HFFc6 (cell line): ENCODE measurements at regions not wholly inside any gene's neighbourhood (a gene's known extent, or its start where the extent isn't known, plus 50 kb on each side); places are given as distances from the start of the nearest gene placed in this dataset.
A peak's percentile ranks its signal among the peaks of the same experiment; 100 is the strongest.

Experiments used
- DNase-seq: peaks from one replicate; pipeline ENCODE4 v3.0.0-alpha.2; 2018
- H3K27ac Mint-ChIP-seq: 2 replicates; pipeline ENCODE4 v1.8.0; 2020; ENCODE audit warnings: mild to moderate bottlenecking, mixed read lengths
- H3K27me3 Mint-ChIP-seq: 2 replicates; pipeline ENCODE4 v1.8.0; 2021; ENCODE audit warnings: mild to moderate bottlenecking, moderate library complexity, mixed read lengths; ENCODE audit not compliant: insufficient read depth
- H3K36me3 Mint-ChIP-seq: 2 replicates; pipeline ENCODE4 v1.8.0; 2021; ENCODE audit warnings: low read depth, mixed read lengths
- H3K4me1 Mint-ChIP-seq: 2 replicates; pipeline ENCODE4 v1.8.0; 2020; ENCODE audit warnings: low read depth, mixed read lengths
- H3K4me3 Mint-ChIP-seq: 2 replicates; pipeline ENCODE4 v1.8.0; 2020; ENCODE audit warnings: mild to moderate bottlenecking, moderate library complexity, mixed read lengths
- H3K9me3 Mint-ChIP-seq: 2 replicates; pipeline ENCODE4 v1.8.0; 2020; ENCODE audit warnings: mild to moderate bottlenecking, mixed read lengths
- TF ChIP-seq, protein P1 (sequence below): fragments of 200-600 bp; sonication (generic); IDR thresholded peaks from 2 replicates; pipeline ENCODE4 v1.5.0; 2021; ENCODE audit warnings: antibody characterized with exemption, mild to moderate bottlenecking

DNA sequence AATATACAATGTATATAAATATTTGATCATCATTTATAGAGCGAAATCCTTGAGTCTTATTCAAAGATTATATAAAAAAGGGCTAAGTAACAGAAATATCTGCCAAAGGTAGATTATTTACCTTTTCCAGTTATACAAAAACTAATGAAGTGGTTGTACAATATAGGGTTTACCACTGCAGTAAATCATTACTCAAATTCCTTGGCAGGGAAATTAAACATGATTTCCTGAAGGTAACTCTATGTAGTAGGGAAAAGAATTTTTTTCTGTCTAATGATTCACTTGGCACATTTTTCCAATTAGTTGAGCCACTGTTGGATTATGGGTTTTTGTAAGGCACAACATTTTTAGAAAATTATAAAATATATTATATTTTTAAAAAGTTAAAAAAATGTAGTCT is 129.6 kb downstream of the NR2F2 start:
- Mint-ChIP-seq H3K9me3 (no peaks in the 10 kb centered on the region), H3K27ac (no peak overlapping the region), H3K27me3 (peaks cover 10% of the 10 kb centered on the region; the same call in 1 of the 2 replicates), H3K4me1 (peaks cover 10% of the 10 kb centered on the region), H3K4me3 (no peak overlapping the region), H3K36me3 (no peaks in the 10 kb centered on the region)
- TF ChIP-seq, protein P1, sequence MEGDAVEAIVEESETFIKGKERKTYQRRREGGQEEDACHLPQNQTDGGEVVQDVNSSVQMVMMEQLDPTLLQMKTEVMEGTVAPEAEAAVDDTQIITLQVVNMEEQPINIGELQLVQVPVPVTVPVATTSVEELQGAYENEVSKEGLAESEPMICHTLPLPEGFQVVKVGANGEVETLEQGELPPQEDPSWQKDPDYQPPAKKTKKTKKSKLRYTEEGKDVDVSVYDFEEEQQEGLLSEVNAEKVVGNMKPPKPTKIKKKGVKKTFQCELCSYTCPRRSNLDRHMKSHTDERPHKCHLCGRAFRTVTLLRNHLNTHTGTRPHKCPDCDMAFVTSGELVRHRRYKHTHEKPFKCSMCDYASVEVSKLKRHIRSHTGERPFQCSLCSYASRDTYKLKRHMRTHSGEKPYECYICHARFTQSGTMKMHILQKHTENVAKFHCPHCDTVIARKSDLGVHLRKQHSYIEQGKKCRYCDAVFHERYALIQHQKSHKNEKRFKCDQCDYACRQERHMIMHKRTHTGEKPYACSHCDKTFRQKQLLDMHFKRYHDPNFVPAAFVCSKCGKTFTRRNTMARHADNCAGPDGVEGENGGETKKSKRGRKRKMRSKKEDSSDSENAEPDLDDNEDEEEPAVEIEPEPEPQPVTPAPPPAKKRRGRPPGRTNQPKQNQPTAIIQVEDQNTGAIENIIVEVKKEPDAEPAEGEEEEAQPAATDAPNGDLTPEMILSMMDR, result no peak
- no peak for DNase-seq

DNA sequence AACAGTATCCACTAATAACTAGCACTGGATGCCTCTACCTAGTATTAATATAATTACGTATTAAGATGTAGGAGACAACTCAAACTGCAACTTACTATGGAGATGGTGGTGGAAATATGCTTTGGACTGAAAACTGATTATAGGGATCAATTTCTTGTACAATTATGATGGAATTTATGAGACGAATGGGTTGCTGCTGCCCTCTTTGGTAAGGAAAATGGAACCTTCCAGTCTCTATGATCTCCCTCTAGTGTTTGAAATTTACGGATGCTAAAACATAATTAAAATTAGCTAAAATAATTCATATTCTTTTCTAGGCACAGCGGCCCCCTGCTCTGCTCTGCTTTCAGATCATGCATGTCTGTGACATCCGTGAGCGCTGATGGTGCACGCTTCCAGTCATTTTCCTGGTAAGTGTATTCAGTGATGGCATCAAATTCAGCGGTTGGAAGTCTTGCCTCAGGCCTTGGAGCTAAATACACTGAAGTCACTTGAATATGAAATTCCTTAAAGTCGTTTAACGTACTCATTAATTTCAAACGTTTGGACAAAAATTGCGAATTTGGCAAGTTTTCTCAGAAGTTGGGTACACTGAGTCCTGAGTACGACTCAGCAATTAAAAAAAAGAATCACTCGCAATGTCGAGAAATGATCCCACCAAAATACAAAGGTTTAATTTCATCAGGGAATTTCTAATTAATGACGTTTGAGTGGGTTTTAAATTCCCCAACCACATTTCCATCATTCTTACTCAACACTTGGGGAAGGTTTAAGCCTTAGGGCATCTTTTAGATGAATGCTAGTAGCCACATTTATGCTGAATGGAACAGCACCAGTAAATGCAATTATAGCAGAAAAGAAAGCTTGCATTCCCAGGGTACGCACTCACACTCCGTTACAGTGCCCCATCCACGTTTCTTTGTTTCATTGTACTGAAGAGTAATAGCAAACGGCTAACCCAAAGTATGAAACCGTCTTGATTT is 132.6 kb downstream of the NR2F2 start:
- peaks cover 3% of the 10 kb centered on the region for H3K4me1 Mint-ChIP-seq
- H3K9me3 Mint-ChIP-seq, result no peaks in the 10 kb centered on the region
- TF ChIP-seq, protein P1, result peak; percentile 68
- H3K36me3 Mint-ChIP-seq, result no peaks in the 10 kb centered on the region
- DNase-seq, result peak; percentile 1
- H3K4me3 Mint-ChIP-seq, result no peak overlapping the region
- no peak overlapping the region for H3K27ac Mint-ChIP-seq
- H3K27me3 Mint-ChIP-seq, result peaks cover 5% of the 10 kb centered on the region

DNA sequence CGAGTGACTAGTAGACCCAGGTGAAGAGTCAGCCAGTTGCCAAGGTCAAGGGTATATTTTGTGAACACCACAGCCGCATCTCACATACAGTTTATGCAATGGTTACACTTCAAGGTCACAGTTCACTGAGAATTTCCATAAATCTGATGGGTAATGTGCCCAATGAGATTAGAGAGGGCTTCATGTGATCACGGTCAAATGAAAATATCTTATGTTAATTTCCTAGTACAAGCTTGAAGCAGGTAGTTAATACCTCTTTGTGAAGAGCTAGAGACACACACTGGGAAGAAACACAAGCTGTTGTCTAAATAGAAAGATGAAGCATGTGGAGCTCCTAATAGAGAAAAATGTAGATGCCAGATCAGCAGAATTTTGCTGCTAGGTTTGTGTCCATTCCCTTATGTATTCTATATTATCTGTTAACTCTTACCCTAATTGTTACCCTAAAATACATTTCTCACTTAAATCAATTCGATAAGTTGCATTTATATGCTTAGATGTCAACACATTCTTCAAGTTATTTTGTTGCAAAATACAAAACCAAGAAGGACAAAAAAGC is 136.0 kb downstream of the NR2F2 start:
- TF ChIP-seq, protein P1, result no peak
- Mint-ChIP-seq H3K4me3 (no peak overlapping the region), H3K27ac (no peak overlapping the region), H3K36me3 (no peaks in the 10 kb centered on the region), H3K9me3 (no peaks in the 10 kb centered on the region), H3K27me3 (peaks cover 11% of the 10 kb centered on the region), H3K4me1 (no peaks in the 10 kb centered on the region)
- no peak for DNase-seq

DNA sequence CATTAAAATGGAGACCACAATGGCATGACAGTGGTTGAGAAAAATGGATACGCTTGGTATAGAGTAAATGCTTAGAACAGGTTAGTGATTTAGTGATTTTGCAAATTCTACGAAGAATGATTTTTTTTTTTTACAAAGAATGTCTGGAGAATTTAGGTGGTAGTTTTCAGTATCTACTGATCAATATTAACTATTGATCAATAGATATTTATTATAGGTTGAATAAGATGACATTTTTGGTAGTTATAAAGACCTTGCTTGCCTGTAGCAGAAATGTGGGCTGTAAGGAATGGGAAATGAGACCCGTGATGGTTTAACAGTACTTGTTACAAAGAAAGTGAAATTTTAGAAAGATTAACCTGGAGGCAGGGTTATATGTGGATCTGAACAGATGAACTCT is 137.5 kb downstream of the NR2F2 start:
- TF ChIP-seq, protein P1, result no peak
- peaks cover 16% of the 10 kb centered on the region for H3K27me3 Mint-ChIP-seq

DNA sequence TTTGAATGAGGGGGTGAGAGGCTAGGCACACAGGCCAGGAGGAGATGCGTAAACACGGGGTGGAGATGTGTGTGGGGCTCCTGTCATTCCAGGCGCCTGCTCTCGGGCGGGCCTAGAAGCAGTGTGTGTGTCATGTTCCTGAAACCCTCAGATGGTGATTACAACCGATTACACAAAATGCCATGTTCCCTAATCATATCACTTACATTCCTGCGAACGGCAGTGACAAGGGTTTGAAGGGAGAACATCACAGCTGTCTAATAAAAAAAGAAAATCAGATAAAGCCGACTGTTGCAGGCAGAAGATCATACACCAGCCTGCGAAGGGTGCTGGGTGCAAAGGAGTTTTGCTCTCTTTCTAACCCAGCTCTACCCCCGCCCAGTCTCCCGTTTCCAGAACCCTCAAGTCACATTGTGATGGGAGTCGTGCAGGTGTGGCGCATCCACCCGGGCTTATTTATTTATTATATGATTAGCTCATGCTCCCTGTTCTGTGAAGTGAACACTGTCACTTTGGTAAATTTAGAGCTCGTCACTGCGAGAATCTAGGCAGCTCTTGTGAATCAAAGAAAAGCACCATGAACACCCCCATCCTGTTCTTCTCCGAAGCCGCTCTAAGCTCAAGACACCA is 140.3 kb downstream of the NR2F2 start:
- H3K36me3 Mint-ChIP-seq, result no peaks in the 10 kb centered on the region
- peaks cover 19% of the 10 kb centered on the region for H3K27me3 Mint-ChIP-seq
- H3K4me3 Mint-ChIP-seq, result no peak overlapping the region
- H3K4me1 Mint-ChIP-seq, result no peaks in the 10 kb centered on the region
- TF ChIP-seq, protein P1, result no peak
- H3K9me3 Mint-ChIP-seq, result no peaks in the 10 kb centered on the region
- H3K27ac Mint-ChIP-seq, result no peak overlapping the region
- DNase-seq, result no peak

More for the DNA sequence above, 137.5 kb downstream of the NR2F2 start:
- Mint-ChIP-seq H3K4me1 (no peaks in the 10 kb centered on the region), H3K4me3 (no peak overlapping the region), H3K27ac (no peak overlapping the region), H3K36me3 (no peaks in the 10 kb centered on the region), H3K9me3 (no peaks in the 10 kb centered on the region)
- no peak for DNase-seq
